Erythroblast (primary cell): ENCODE measurements at regions not wholly inside any gene's neighbourhood (a gene's known extent, or its start where the extent isn't known, plus 50 kb on each side); places are given as distances from the start of the nearest gene placed in this dataset.

ENCODE experiments used
- GATA1 ChIP-seq: IDR thresholded peaks from 2 replicates; pipeline ENCODE4 v1.6.1; 2011; ENCODE audit warnings: low read depth, mild to moderate bottlenecking, control low read depth, low read length, moderate library complexity
- POLR2A ChIP-seq: IDR thresholded peaks from 2 replicates; pipeline ENCODE4 v1.6.1; 2011; ENCODE audit warnings: mild to moderate bottlenecking, low read length

DNA sequence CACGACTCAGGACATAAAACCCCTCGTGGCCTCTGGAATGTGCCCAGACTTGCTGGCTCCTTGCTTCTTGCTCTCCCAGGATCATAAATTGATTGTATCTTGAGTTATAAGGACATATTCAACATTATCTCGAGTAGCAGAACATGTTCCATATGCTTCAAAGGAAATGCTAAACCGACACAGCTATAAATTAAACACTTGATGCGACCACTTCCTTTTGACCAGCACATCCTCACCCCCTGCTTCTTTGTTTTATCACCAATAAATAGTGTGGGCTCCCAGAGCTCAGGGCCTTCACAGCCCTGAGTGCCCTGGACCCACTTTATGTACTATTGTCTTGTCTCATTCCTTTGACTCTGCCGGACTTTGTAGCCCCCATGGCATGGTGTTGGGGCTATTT lies 157.0 kb upstream of the PABPC3 start:
- TF ChIP-seq POLR2A (no peak), GATA1 (no peak)
